ENCODE measurements at regions not wholly inside any gene's neighbourhood (a gene's known extent, or its start where the extent isn't known, plus 50 kb on each side); places are given as distances from the start of the nearest gene placed in this dataset.
A peak's percentile ranks its signal among the peaks of the same experiment; 100 is the strongest.
"Not testable (repeated sequence)": the region's sequence is repeated elsewhere in the genome, so short reads cannot be mapped to it uniquely, and the experiment has no call there.

DNA sequence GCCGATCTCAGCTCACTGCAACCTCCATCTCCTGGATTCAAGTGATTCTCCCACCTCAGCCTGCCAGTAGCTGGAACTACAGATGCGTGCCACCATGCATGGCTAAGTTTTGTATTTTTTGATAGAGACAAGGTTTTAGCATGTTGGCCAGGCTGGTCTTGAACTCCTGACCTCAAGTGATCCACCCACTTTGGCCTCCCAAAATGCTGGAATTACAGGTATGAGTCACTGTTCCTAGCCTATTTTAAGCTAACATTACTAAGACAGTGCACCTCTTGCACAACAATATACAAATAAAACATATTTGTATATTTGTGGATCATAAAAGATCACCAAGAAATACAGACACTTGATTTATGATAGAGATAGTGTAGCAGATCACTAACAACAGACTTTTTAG, 139.1 kb downstream of the DUSP10 start:
- DNase-seq (ENCODE audit: low read depth in 2 of 2): peak; percentile 6 to 32
- no peaks in the 10 kb centered on the region for H3K36me3 ChIP-seq (ENCODE audit: control insufficient read depth, insufficient read depth, low read length)
- no peak for TF ChIP-seq EZH2 (IDR thresholded peaks at IDR 0.05; ENCODE audit: low read length, missing control alignments)
- TF ChIP-seq, protein P1, sequence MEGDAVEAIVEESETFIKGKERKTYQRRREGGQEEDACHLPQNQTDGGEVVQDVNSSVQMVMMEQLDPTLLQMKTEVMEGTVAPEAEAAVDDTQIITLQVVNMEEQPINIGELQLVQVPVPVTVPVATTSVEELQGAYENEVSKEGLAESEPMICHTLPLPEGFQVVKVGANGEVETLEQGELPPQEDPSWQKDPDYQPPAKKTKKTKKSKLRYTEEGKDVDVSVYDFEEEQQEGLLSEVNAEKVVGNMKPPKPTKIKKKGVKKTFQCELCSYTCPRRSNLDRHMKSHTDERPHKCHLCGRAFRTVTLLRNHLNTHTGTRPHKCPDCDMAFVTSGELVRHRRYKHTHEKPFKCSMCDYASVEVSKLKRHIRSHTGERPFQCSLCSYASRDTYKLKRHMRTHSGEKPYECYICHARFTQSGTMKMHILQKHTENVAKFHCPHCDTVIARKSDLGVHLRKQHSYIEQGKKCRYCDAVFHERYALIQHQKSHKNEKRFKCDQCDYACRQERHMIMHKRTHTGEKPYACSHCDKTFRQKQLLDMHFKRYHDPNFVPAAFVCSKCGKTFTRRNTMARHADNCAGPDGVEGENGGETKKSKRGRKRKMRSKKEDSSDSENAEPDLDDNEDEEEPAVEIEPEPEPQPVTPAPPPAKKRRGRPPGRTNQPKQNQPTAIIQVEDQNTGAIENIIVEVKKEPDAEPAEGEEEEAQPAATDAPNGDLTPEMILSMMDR (conservative IDR thresholded peaks at IDR 0.05 in 1 of 2, IDR thresholded peaks at IDR 0.05 in 1 of 2; ENCODE audit: low read depth in 1 of 2, low read length in 2 of 2): no peak

DNA sequence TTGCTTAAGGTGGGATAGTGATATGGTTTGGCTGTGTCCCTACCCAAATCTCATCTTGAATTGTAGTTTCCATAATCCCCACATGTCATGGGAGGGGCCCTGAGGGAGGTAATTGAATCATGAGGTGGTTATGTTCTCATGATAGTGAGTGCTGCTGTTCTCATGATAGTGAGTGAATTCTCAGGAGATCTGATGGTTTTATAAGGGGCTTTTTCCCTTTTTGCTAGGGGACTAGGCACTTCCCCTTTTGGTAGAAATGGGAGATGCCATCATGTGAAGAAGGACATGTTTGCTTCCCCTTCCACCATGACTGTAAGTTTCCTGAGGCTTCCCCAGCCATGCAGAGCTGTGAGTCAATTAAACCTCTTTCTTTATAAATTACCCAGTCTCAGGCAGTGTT, 137.5 kb downstream of the DUSP10 start:
- H3K4me3 ChIP-seq (replicated peaks in 1 of 4; ENCODE audit: control extremely low read depth in 1 of 4, insufficient read depth in 1 of 4, low read depth in 3 of 4, low read length in 4 of 4); H3K9me3 ChIP-seq (ENCODE audit: control insufficient read depth, insufficient read depth, low read depth, low read length); H4K20me1 ChIP-seq (ENCODE audit: control insufficient read depth, extremely low read depth, insufficient read depth, low read length); H3K36me3 ChIP-seq (ENCODE audit: control insufficient read depth, insufficient read depth, low read length); H3K27me3 ChIP-seq (ENCODE audit: control insufficient read depth, insufficient read depth, low read length); H2AFZ ChIP-seq (ENCODE audit: low read length); H3K79me2 ChIP-seq (ENCODE audit: control insufficient read depth, insufficient read depth, low read length); H3K9ac ChIP-seq (ENCODE audit: insufficient read depth, low read length); DNase-seq (ENCODE audit: low read depth in 2 of 2); H3K4me1 ChIP-seq (ENCODE audit: control insufficient read depth, extremely low read depth, insufficient read depth, low read length); H3K4me2 ChIP-seq (ENCODE audit: extremely low read depth, insufficient read depth, low read length); H3K27ac ChIP-seq (ENCODE audit: insufficient read depth, low read length): not testable (repeated sequence)

More for the DNA sequence above, 139.1 kb downstream of the DUSP10 start:
- Histone ChIP-seq H3K4me2 (ENCODE audit: extremely low read depth, insufficient read depth, low read length) (no peak overlapping the region), H3K79me2 (ENCODE audit: control insufficient read depth, insufficient read depth, low read length) (no peaks in the 10 kb centered on the region), H4K20me1 (ENCODE audit: control insufficient read depth, extremely low read depth, insufficient read depth, low read length) (no peaks in the 10 kb centered on the region), H3K9ac (ENCODE audit: insufficient read depth, low read length) (no peak overlapping the region), H3K4me1 (ENCODE audit: control insufficient read depth, extremely low read depth, insufficient read depth, low read length) (no peaks in the 10 kb centered on the region), H3K4me3 (replicated peaks in 1 of 4; ENCODE audit: control extremely low read depth in 1 of 4, insufficient read depth in 1 of 4, low read depth in 3 of 4, low read length in 4 of 4) (no peak overlapping the region), H2AFZ (ENCODE audit: low read length) (no peak overlapping the region), H3K9me3 (ENCODE audit: control insufficient read depth, insufficient read depth, low read depth, low read length) (no peaks in the 10 kb centered on the region), H3K27ac (ENCODE audit: insufficient read depth, low read length) (no peak overlapping the region), H3K27me3 (ENCODE audit: control insufficient read depth, insufficient read depth, low read length) (no peaks in the 10 kb centered on the region)

DNA sequence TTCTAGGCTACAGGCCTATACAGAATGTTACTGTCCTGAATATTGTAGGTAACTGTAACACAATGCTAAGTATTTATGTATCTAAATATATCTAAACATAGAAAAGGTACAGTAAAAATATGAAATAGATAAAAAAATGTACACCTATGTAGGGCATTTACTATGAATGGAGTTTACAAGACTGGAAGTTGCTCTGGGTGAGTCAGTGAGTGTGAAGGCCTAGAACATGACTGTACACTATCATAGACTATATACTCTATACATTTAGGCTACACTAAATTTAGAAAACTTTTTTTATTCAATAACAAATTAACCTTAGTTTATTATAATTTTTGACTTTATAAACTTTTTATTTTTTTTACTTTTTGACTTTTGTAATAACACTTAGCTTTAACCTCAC, 136.9 kb downstream of the DUSP10 start:
- Histone ChIP-seq H3K27me3 (ENCODE audit: control insufficient read depth, insufficient read depth, low read length) (no peaks in the 10 kb centered on the region), H3K4me2 (ENCODE audit: extremely low read depth, insufficient read depth, low read length) (no peak overlapping the region), H2AFZ (ENCODE audit: low read length) (no peak overlapping the region), H3K36me3 (ENCODE audit: control insufficient read depth, insufficient read depth, low read length) (no peaks in the 10 kb centered on the region), H3K79me2 (ENCODE audit: control insufficient read depth, insufficient read depth, low read length) (no peaks in the 10 kb centered on the region), H4K20me1 (ENCODE audit: control insufficient read depth, extremely low read depth, insufficient read depth, low read length) (no peaks in the 10 kb centered on the region), H3K9me3 (ENCODE audit: control insufficient read depth, insufficient read depth, low read depth, low read length) (no peaks in the 10 kb centered on the region), H3K4me1 (ENCODE audit: control insufficient read depth, extremely low read depth, insufficient read depth, low read length) (no peaks in the 10 kb centered on the region), H3K27ac (ENCODE audit: insufficient read depth, low read length) (no peak overlapping the region), H3K9ac (ENCODE audit: insufficient read depth, low read length) (no peak overlapping the region), H3K4me3 (replicated peaks in 1 of 4; ENCODE audit: control extremely low read depth in 1 of 4, insufficient read depth in 1 of 4, low read depth in 3 of 4, low read length in 4 of 4) (no peak overlapping the region)
- TF ChIP-seq EZH2 (IDR thresholded peaks at IDR 0.05; ENCODE audit: low read length, missing control alignments): no peak
- TF ChIP-seq, protein P1 (conservative IDR thresholded peaks at IDR 0.05 in 1 of 2, IDR thresholded peaks at IDR 0.05 in 1 of 2; ENCODE audit: low read depth in 1 of 2, low read length in 2 of 2): no peak
- DNase-seq (ENCODE audit: low read depth in 2 of 2): no peak
